HCT116 (cell line): ENCODE measurements at regions not wholly inside any gene's neighbourhood (a gene's known extent, or its start where the extent isn't known, plus 50 kb on each side); places are given as distances from the start of the nearest gene placed in this dataset.

Source experiments
- ATAC-seq: fragments of 200-7000 bp; cut with Tn5 transposase; 2 replicates; pipeline ENCODE4 v1.9.1; 2020; ENCODE audit warnings: mild to moderate bottlenecking, moderate library complexity
- BruUV-seq: library from RNA; stranded (reverse); fragments of 400-500 nt; replicated peaks from 2 replicates; lab custom pipeline; 2021; lab: Mats Ljungman, UMichigan
- CTCF ChIA-PET: fragments of 300-600 bp; sonication (Branson Sonifier 250); formaldehyde crosslinking; loops from one replicate; lab custom pipeline; 2021; ENCODE audit warnings: antibody characterized with exemption; lab: Charles Lee
- POLR2A ChIA-PET: fragments of 300-600, 350-600 bp; sonication (Branson Sonifier 250); formaldehyde crosslinking; loops from one replicate; lab custom pipeline; 2021; ENCODE audit warnings: antibody characterized with exemption; lab: Charles Lee
- RAD21 ChIA-PET, 2 experiments: fragments of 300-600 bp; sonication (Branson Sonifier 250); formaldehyde crosslinking; loops; one replicate each; lab custom pipeline; 2023; ENCODE audit warnings: low total read pairs in 2 of 2; ENCODE audit not compliant: uncharacterized antibody in 2 of 2, unreplicated experiment in 2 of 2, low non-redundant PET in 1 of 2; lab: Charles Lee
- DNase-seq: peaks from one replicate; pipeline ENCODE4 v3.0.0-alpha.2; 2010; ENCODE audit warnings: low read depth, low spot score
- H2AFZ ChIP-seq: fragments of 200-600 bp; shearing (Covaris generic), sonication (generic); 2 replicates; pipeline ENCODE4 v1.6.1; 2017; ENCODE audit warnings: low read depth, mixed run types, mixed read lengths, antibody characterized with exemption, low read length; ENCODE audit not compliant: poor library complexity, severe bottlenecking
- H3K27ac ChIP-seq: 2 replicates; pipeline ENCODE4 v1.5.1; 2012; ENCODE audit warnings: low read depth, low read length
- H3K27me3 ChIP-seq: fragments of 200-600 bp; sonication (generic); 2 replicates; pipeline ENCODE4 v1.6.1; 2016; ENCODE audit warnings: mixed run types, low read length, mixed read lengths; ENCODE audit not compliant: insufficient read depth
- H3K36me3 ChIP-seq, 2 experiments: fragments of 200-500 bp in 1 of 2; fragments of 200-600 bp in 1 of 2; sonication (Bioruptor generic) in 1 of 2; sonication (generic) in 1 of 2; 2 replicates each; pipeline versions ENCODE4 v1.5.1 to v1.6.1; 2014 to 2016; ENCODE audit warnings: low read length in 2 of 2, inconsistent platforms in 1 of 2, mixed read lengths in 1 of 2, mixed run types in 1 of 2; ENCODE audit not compliant: insufficient read depth in 2 of 2, control insufficient read depth in 1 of 2
- H3K4me1 ChIP-seq, 2 experiments: fragments of 200-600 bp in 1 of 2; sonication (generic) in 1 of 2; 2 replicates each; pipeline versions ENCODE4 v1.5.1 to v1.6.1; 2012 to 2017; ENCODE audit warnings: low read length in 2 of 2, inconsistent platforms in 1 of 2, mild to moderate bottlenecking in 1 of 2, mixed read lengths in 1 of 2, mixed run types in 1 of 2, moderate library complexity in 1 of 2; ENCODE audit not compliant: insufficient read depth in 2 of 2, control insufficient read depth in 1 of 2
- H3K4me2 ChIP-seq: fragments of 200-600 bp; sonication (generic); 2 replicates; pipeline ENCODE4 v1.6.1; 2017; ENCODE audit warnings: mixed run types, low read length, mixed read lengths
- H3K4me3 ChIP-seq, 2 experiments: fragments of 200-600 bp in 1 of 2; sonication (generic) in 1 of 2; replicated peaks in 1 of 2; 2 replicates each; pipeline ENCODE4 v1.5.1; 2011 to 2016; ENCODE audit warnings: low read length in 2 of 2, control low read depth in 1 of 2, low read depth in 1 of 2, mild to moderate bottlenecking in 1 of 2, mixed read lengths in 1 of 2, mixed run types in 1 of 2
- H3K79me2 ChIP-seq: fragments of 200-600 bp; sonication (generic); 2 replicates; pipeline ENCODE4 v1.6.1; 2017; ENCODE audit warnings: mild to moderate bottlenecking, mixed run types, low read length, moderate library complexity, mixed read lengths; ENCODE audit not compliant: insufficient read depth
- H3K9ac ChIP-seq: fragments of 200-600 bp; sonication (generic); 2 replicates; pipeline ENCODE4 v1.6.1; 2016; ENCODE audit warnings: low read length, mixed read lengths
- H3K9me2 ChIP-seq: fragments of 200-600 bp; sonication (generic), shearing (Covaris generic); 2 replicates; pipeline ENCODE4 v1.6.1; 2017; ENCODE audit warnings: mixed run types, mild to moderate bottlenecking, moderate library complexity; ENCODE audit not compliant: insufficient read depth
- H3K9me3 ChIP-seq, 2 experiments: fragments of 200-500 bp in 1 of 2; fragments of 200-600 bp in 1 of 2; sonication (Bioruptor generic) in 1 of 2; sonication (generic) in 1 of 2; 2 replicates each; pipeline ENCODE4 v1.6.1; 2014 to 2017; ENCODE audit warnings: low read length in 2 of 2, mixed read lengths in 2 of 2, inconsistent platforms in 1 of 2, low read depth in 1 of 2, mild to moderate bottlenecking in 1 of 2, mixed run types in 1 of 2, moderate library complexity in 1 of 2; ENCODE audit not compliant: control insufficient read depth in 1 of 2, insufficient read depth in 1 of 2
- H4K20me1 ChIP-seq: fragments of 200-600 bp; sonication (generic), shearing (Covaris generic); 2 replicates; pipeline ENCODE4 v1.6.1; 2017; ENCODE audit warnings: mixed run types, mild to moderate bottlenecking, moderate library complexity; ENCODE audit not compliant: insufficient read depth
- ATF3 ChIP-seq: IDR thresholded peaks from 2 replicates; pipeline ENCODE4 v1.6.1; 2012
- CBX3 ChIP-seq: IDR thresholded peaks from 2 replicates; pipeline ENCODE4 v1.6.1; 2012; ENCODE audit warnings: low read depth
- CEBPB ChIP-seq: IDR thresholded peaks from 2 replicates; pipeline ENCODE4 v1.6.1; 2012; ENCODE audit warnings: low read depth
- CTCF ChIP-seq, 3 experiments: fragments of 200-600 bp in 1 of 3; sonication (generic) in 1 of 3; IDR thresholded peaks in 2 of 3; conservative IDR thresholded peaks in 1 of 3; 2 replicates each; pipeline ENCODE4 v1.5.1; 2012 to 2017; ENCODE audit warnings: low read depth in 2 of 3, low read length in 2 of 3, antibody characterized with exemption in 1 of 3, borderline replicate concordance in 1 of 3, control low read depth in 1 of 3, mild to moderate bottlenecking in 1 of 3, mixed read lengths in 1 of 3, mixed run types in 1 of 3, moderate library complexity in 1 of 3; ENCODE audit not compliant: insufficient read depth in 1 of 3
- EGR1 ChIP-seq: IDR thresholded peaks from 2 replicates; pipeline ENCODE4 v1.6.1; 2012; ENCODE audit warnings: low read depth
- ELF1 ChIP-seq: IDR thresholded peaks from 2 replicates; pipeline ENCODE4 v1.6.1; 2012; ENCODE audit warnings: low read depth, borderline replicate concordance
- EZH2phosphoT487 ChIP-seq: fragments of 200-600 bp; IDR thresholded peaks from 2 replicates; pipeline ENCODE4 v1.6.1; 2018; ENCODE audit warnings: antibody characterized with exemption, borderline replicate concordance
- JUND ChIP-seq: IDR thresholded peaks from 2 replicates; pipeline ENCODE4 v1.6.1; 2012
- MAX ChIP-seq: IDR thresholded peaks from 2 replicates; pipeline ENCODE4 v1.6.1; 2012
- POLR2AphosphoS5 ChIP-seq: IDR thresholded peaks from 2 replicates; pipeline ENCODE4 v1.6.1; 2011; ENCODE audit warnings: mild to moderate bottlenecking, low read depth, low read length, moderate library complexity
- RAD21 ChIP-seq: IDR thresholded peaks from 2 replicates; pipeline ENCODE4 v1.6.1; 2012; ENCODE audit warnings: low read depth, mild to moderate bottlenecking
- REST ChIP-seq: IDR thresholded peaks from 2 replicates; pipeline ENCODE4 v1.6.1; 2012; ENCODE audit warnings: low read depth
- SIN3A ChIP-seq: IDR thresholded peaks from 2 replicates; pipeline ENCODE4 v1.6.1; 2012; ENCODE audit warnings: low read depth
- SP1 ChIP-seq: IDR thresholded peaks from 2 replicates; pipeline ENCODE4 v1.6.1; 2012; ENCODE audit warnings: low read depth
- TCF7L2 ChIP-seq: IDR thresholded peaks from 2 replicates; pipeline ENCODE4 v1.7.0; 2011; ENCODE audit warnings: borderline replicate concordance, inconsistent platforms; ENCODE audit not compliant: insufficient read depth, insufficient read length; ENCODE audit errors: extremely low read depth
- YY1 ChIP-seq: IDR thresholded peaks from 2 replicates; pipeline ENCODE4 v1.6.1; 2011; ENCODE audit warnings: low read length, low read depth, moderate library complexity, mild to moderate bottlenecking; ENCODE audit not compliant: insufficient replicate concordance; ENCODE audit errors: extremely low read depth
- ZFX ChIP-seq: fragments of 450-650 bp; IDR thresholded peaks from 2 replicates; pipeline ENCODE4 v1.6.1; 2017
- intact Hi-C: fragments of 100-400 bp; cut with micrococcal nuclease; formaldehyde crosslinking; loops from 2 replicates; pipeline ENCODE4 v1.10.0; 2022

DNA sequence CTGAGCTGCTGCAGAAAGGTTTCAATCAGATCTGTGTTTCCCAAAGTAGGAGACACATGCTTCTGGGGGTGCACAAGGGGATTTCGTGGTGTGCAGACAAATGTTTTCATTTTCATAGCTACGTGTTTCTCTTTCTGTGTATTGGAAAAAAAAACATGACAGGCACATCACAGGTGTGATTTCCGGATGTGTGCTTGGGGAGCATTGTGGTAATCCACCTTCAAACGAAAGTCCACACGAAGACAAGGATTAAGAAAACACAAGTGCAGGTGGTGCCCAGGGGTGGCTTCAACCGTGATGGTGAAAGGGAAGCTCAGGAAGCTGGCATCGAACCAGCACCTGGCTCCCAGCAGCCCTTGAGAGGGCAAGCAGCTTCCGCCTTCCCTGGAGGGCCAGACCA lies 164.6 kb upstream of the LINGO1 start:
- no TSS peak for BruUV-seq
- DNase-seq (no peak), ATAC-seq (no peak)
- H3K4me3 ChIP-seq: no peak overlapping the region
- ChIA-PET CTCF (interaction anchor here (1.6 kb wide), 1 partner anchor 12 kb away, joined by 4 read pairs; no protein-coding TSS in a partner anchor), RAD21 (no interaction called here), POLR2A (no interaction called here)
- intact Hi-C loops: no loop called here
- no peak overlapping the region for H2AFZ ChIP-seq
- no peaks in the 10 kb centered on the region for H3K9me3 ChIP-seq
- H3K36me3 ChIP-seq: no peaks in the 10 kb centered on the region
- H3K4me2 ChIP-seq: no peak overlapping the region
- no peak overlapping the region for H3K9ac ChIP-seq
- no peaks in the 10 kb centered on the region for H4K20me1 ChIP-seq
- no peak overlapping the region for H3K27ac ChIP-seq
- TF ChIP-seq RAD21 (no peak), SIN3A (no peak), ATF3 (no peak), SP1 (no peak), CEBPB (no peak), ELF1 (no peak), EZH2phosphoT487 (no peak), POLR2AphosphoS5 (no peak), REST (no peak), YY1 (no peak), MAX (no peak), TCF7L2 (no peak), EGR1 (no peak), ZFX (no peak), CTCF (IDR thresholded peaks at IDR 0.05 in 2 of 3, conservative IDR thresholded peaks at IDR 0.05 in 1 of 3; ENCODE audit: borderline replicate concordance in 1 of 3, insufficient read depth in 1 of 3, low read depth in 2 of 3, low read length in 2 of 3) (no peak), JUND (no peak), CBX3 (no peak)
- H3K79me2 ChIP-seq: no peaks in the 10 kb centered on the region
- H3K9me2 ChIP-seq: no peaks in the 10 kb centered on the region
- H3K27me3 ChIP-seq: no peaks in the 10 kb centered on the region
- H3K4me1 ChIP-seq: no peaks in the 10 kb centered on the region
